H1 (cell line): ENCODE measurements at regions not wholly inside any gene's neighbourhood (a gene's known extent, or its start where the extent isn't known, plus 50 kb on each side); places are given as distances from the start of the nearest gene placed in this dataset.

Source experiments
- CTCF ChIA-PET: fragments of 300-600 bp; sonication (Branson Sonifier 250); formaldehyde crosslinking; loops from one replicate; lab custom pipeline; 2021; ENCODE audit not compliant: partially characterized antibody; lab: Charles Lee
- POLR2A ChIA-PET: fragments of 300-600 bp; sonication (Branson Sonifier 250); formaldehyde crosslinking; loops from one replicate; lab custom pipeline; 2021; ENCODE audit warnings: inconsistent platforms; ENCODE audit not compliant: partially characterized antibody; lab: Charles Lee
- DNase-seq, 2 experiments: peaks; one replicate each; pipeline versions ENCODE4 v3.0.0 to v3.0.0-alpha.2; 2010 to 2022; ENCODE audit warnings: low spot score in 2 of 2, low read depth in 1 of 2, mixed read lengths in 1 of 2
- FAIRE-seq: peaks from 2 replicates; lab custom pipeline; 2011; peaks lifted over from hg19 to GRCh38; lab: Jason Lieb, UNC
- H2AFZ ChIP-seq: 2 replicates; pipeline ENCODE4 v1.8.1; 2012; ENCODE audit warnings: low read length, inconsistent platforms
- H2AK5ac ChIP-seq: 2 replicates; pipeline ENCODE4 v1.6.1; 2013; ENCODE audit warnings: low read depth, low read length
- H2BK120ac ChIP-seq: replicated peaks from 2 replicates; pipeline ENCODE3; 2013; ENCODE audit warnings: low read depth, low read length, inconsistent platforms
- H2BK12ac ChIP-seq: 2 replicates; pipeline ENCODE4 v1.6.1; 2013; ENCODE audit warnings: low read depth, low read length
- H2BK15ac ChIP-seq: 2 replicates; pipeline ENCODE4 v1.6.1; 2013; ENCODE audit warnings: low read length
- H2BK20ac ChIP-seq: 2 replicates; pipeline ENCODE4 v1.6.1; 2013; ENCODE audit warnings: low read length
- H2BK5ac ChIP-seq: 2 replicates; pipeline ENCODE4 v1.6.1; 2013; ENCODE audit warnings: low read depth, low read length
- H3K14ac ChIP-seq: 2 replicates; pipeline ENCODE4 v1.6.1; 2013; ENCODE audit warnings: inconsistent platforms; ENCODE audit not compliant: insufficient read length
- H3K18ac ChIP-seq: 2 replicates; pipeline ENCODE4 v1.6.1; 2013; ENCODE audit warnings: low read length; ENCODE audit errors: extremely low read depth
- H3K23ac ChIP-seq: 2 replicates; pipeline ENCODE4 v1.6.1; 2013; ENCODE audit warnings: inconsistent platforms; ENCODE audit not compliant: insufficient read length
- H3K23me2 ChIP-seq: 2 replicates; pipeline ENCODE4 v1.6.1; 2013; ENCODE audit warnings: low read depth, low read length
- H3K27ac ChIP-seq: 2 replicates; pipeline ENCODE4 v1.6.1; 2011; ENCODE audit warnings: low read depth, low read length, inconsistent platforms
- H3K27me3 ChIP-seq, 4 experiments: replicated peaks in 1 of 4; 1 replicate in 1 of 4; 2 replicates in 3 of 4; pipeline versions ENCODE4 v1.6.1 to v1.8.1; 2011 to 2013; ENCODE audit warnings: low read length in 3 of 4, mild to moderate bottlenecking in 3 of 4, inconsistent platforms in 2 of 4, mixed read lengths in 2 of 4, moderate library complexity in 1 of 4; ENCODE audit not compliant: control insufficient read depth in 3 of 4, insufficient read depth in 3 of 4; ENCODE audit errors: extremely low read depth in 1 of 4
- H3K36me3 ChIP-seq, 4 experiments: 2 replicates each; pipeline versions ENCODE4 v1.6.1 to v1.8.1; 2011 to 2013; ENCODE audit warnings: mild to moderate bottlenecking in 4 of 4, low read length in 3 of 4, moderate library complexity in 2 of 4, control low read depth in 1 of 4, inconsistent platforms in 1 of 4; ENCODE audit not compliant: insufficient read depth in 4 of 4, control insufficient read depth in 2 of 4
- H3K4ac ChIP-seq: replicated peaks from 2 replicates; pipeline ENCODE3; 2013; ENCODE audit warnings: low read length, low read depth, mixed read lengths, inconsistent platforms; ENCODE audit not compliant: insufficient read length
- H3K4me1 ChIP-seq, 4 experiments: replicated peaks in 1 of 4; 1 replicate in 1 of 4; 2 replicates in 3 of 4; pipeline versions ENCODE4 v1.6.1 to v1.8.1; 2011 to 2013; ENCODE audit warnings: low read length in 3 of 4, inconsistent platforms in 2 of 4, mixed read lengths in 1 of 4; ENCODE audit not compliant: insufficient read depth in 4 of 4, control insufficient read depth in 3 of 4
- H3K4me2 ChIP-seq, 2 experiments: 2 replicates each; pipeline versions ENCODE4 v1.6.1 to v1.8.1; 2011 to 2013; ENCODE audit warnings: low read depth in 2 of 2, low read length in 2 of 2, control low read depth in 1 of 2, inconsistent platforms in 1 of 2, mild to moderate bottlenecking in 1 of 2; ENCODE audit not compliant: insufficient read depth in 1 of 2
- H3K4me3 ChIP-seq, 4 experiments: fragments of 200-600, 300-600 bp in 1 of 4; sonication (generic), shearing (Covaris generic), sonication (Bioruptor Twin) in 1 of 4; 2 replicates each; pipeline versions ENCODE4 v1.5.1 to v1.8.1; 2011 to 2016; ENCODE audit warnings: low read length in 4 of 4, low read depth in 3 of 4, control low read depth in 2 of 4, inconsistent platforms in 2 of 4, mild to moderate bottlenecking in 2 of 4, mixed read lengths in 1 of 4, moderate library complexity in 1 of 4; ENCODE audit not compliant: insufficient read depth in 2 of 4; ENCODE audit errors: extremely low read depth in 1 of 4
- H3K56ac ChIP-seq: replicated peaks from 2 replicates; pipeline ENCODE3; 2013; ENCODE audit warnings: low read depth, mild to moderate bottlenecking, mixed read lengths, low read length, inconsistent platforms; ENCODE audit not compliant: insufficient read length
- H3K79me1 ChIP-seq: 2 replicates; pipeline ENCODE4 v1.6.1; 2013; ENCODE audit warnings: low read depth, low read length, control low read depth
- H3K79me2 ChIP-seq, 2 experiments: 2 replicates each; pipeline versions ENCODE4 v1.6.1 to v1.8.1; 2012 to 2013; ENCODE audit warnings: low read length in 2 of 2, mild to moderate bottlenecking in 2 of 2, inconsistent platforms in 1 of 2; ENCODE audit not compliant: insufficient read depth in 2 of 2, control insufficient read depth in 1 of 2
- H3K9ac ChIP-seq, 4 experiments: replicated peaks in 1 of 4; 1 replicate in 1 of 4; 2 replicates in 3 of 4; pipeline versions ENCODE4 v1.6.1 to v1.8.1; 2011 to 2013; ENCODE audit warnings: low read depth in 3 of 4, low read length in 3 of 4, control low read depth in 2 of 4, mild to moderate bottlenecking in 2 of 4, moderate library complexity in 2 of 4, inconsistent platforms in 1 of 4; ENCODE audit errors: extremely low read depth in 1 of 4
- H3K9me3 ChIP-seq, 2 experiments: 2 replicates each; pipeline versions ENCODE4 v1.6.1 to v1.8.1; 2012 to 2013; ENCODE audit warnings: mild to moderate bottlenecking in 2 of 2, moderate library complexity in 2 of 2, control low read depth in 1 of 2, inconsistent platforms in 1 of 2, low read depth in 1 of 2, low read length in 1 of 2, mixed read lengths in 1 of 2; ENCODE audit not compliant: insufficient read depth in 2 of 2
- H4K20me1 ChIP-seq, 2 experiments: replicated peaks in 1 of 2; 2 replicates each; pipeline versions ENCODE3 to v1.8.1; 2011 to 2013; ENCODE audit warnings: inconsistent platforms in 2 of 2, low read length in 2 of 2, mild to moderate bottlenecking in 1 of 2; ENCODE audit not compliant: insufficient read depth in 2 of 2, control insufficient read depth in 1 of 2
- H4K5ac ChIP-seq: 2 replicates; pipeline ENCODE4 v1.6.1; 2013; ENCODE audit warnings: low read length, low read depth, mixed read lengths, inconsistent platforms; ENCODE audit not compliant: insufficient read length
- H4K8ac ChIP-seq: 2 replicates; pipeline ENCODE4 v1.8.0; 2013; ENCODE audit warnings: mild to moderate bottlenecking, moderate library complexity, low read length, inconsistent platforms; ENCODE audit not compliant: insufficient read depth; ENCODE audit errors: extremely low read depth
- H4K91ac ChIP-seq: replicated peaks from 2 replicates; pipeline ENCODE3; 2013; ENCODE audit warnings: low read length, mixed read lengths, inconsistent platforms; ENCODE audit not compliant: insufficient read length
- ASH2L ChIP-seq: fragments of 200-600, 300-600 bp; sonication (generic); IDR thresholded peaks from one replicate; pipeline ENCODE4 v1.7.1; 2017; ENCODE audit warnings: low read length
- ATF3 ChIP-seq: IDR thresholded peaks from 2 replicates; pipeline ENCODE4 v1.6.1; 2011; ENCODE audit warnings: low read depth, mild to moderate bottlenecking, low read length; ENCODE audit not compliant: insufficient read depth
- BACH1 ChIP-seq: IDR thresholded peaks from 2 replicates; pipeline ENCODE4 v1.6.1; 2012; ENCODE audit warnings: low read length, improper control_type of control experiment
- CTBP2 ChIP-seq: IDR thresholded peaks from 2 replicates; pipeline ENCODE4 v1.7.0; 2011; ENCODE audit warnings: borderline replicate concordance, mild to moderate bottlenecking, moderate library complexity, mixed read lengths, low read length; ENCODE audit not compliant: insufficient read depth, insufficient read length
- JUN ChIP-seq: IDR thresholded peaks from 2 replicates; pipeline ENCODE4 v1.6.1; 2011; ENCODE audit warnings: low read depth, mild to moderate bottlenecking, improper control_type of control experiment, low read length
- NANOG ChIP-seq: IDR thresholded peaks from 2 replicates; pipeline ENCODE4 v1.6.1; 2011; ENCODE audit warnings: low read length, low read depth, mild to moderate bottlenecking, inconsistent platforms; ENCODE audit not compliant: insufficient read depth, poor library complexity, severe bottlenecking
- POU5F1 ChIP-seq: IDR thresholded peaks from 2 replicates; pipeline ENCODE4 v1.6.1; 2011; ENCODE audit warnings: low read depth, mild to moderate bottlenecking, low read length, moderate library complexity
- SP2 ChIP-seq: IDR thresholded peaks from 2 replicates; pipeline ENCODE4 v1.6.1; 2012; ENCODE audit warnings: mild to moderate bottlenecking, low read length, inconsistent platforms
- SRF ChIP-seq: IDR thresholded peaks from 2 replicates; pipeline ENCODE4 v1.6.1; 2011; ENCODE audit warnings: mild to moderate bottlenecking, low read depth, low read length, moderate library complexity
- TAF7 ChIP-seq: optimal IDR thresholded peaks from 2 replicates; pipeline ENCODE3; 2011; ENCODE audit warnings: low read depth, mild to moderate bottlenecking, inconsistent platforms, low read length, moderate library complexity, borderline replicate concordance
- ZNF274 ChIP-seq: IDR thresholded peaks from 2 replicates; pipeline ENCODE4 v1.7.0; 2012; ENCODE audit warnings: low read length, borderline replicate concordance; ENCODE audit errors: extremely low read depth
- WGBS, 2 experiments: shearing (Covaris generic) in 1 of 2; methylation state at CpG; one replicate each; pipeline versions ENCODE4 v1.1.6 to v1.1.7; 2013 to 2015; ENCODE audit warnings: low lambda C conversion rate in 2 of 2, mixed read lengths in 2 of 2, inconsistent platforms in 1 of 2, low coverage in 1 of 2, missing lambda C conversion rate in 1 of 2; ENCODE audit not compliant: insufficient replicate concordance in 2 of 2, insufficient coverage in 1 of 2, insufficient read length in 1 of 2; ENCODE audit errors: extremely low coverage in 1 of 2, missing lambda C conversion rate in 1 of 2; 5-methylcytosine and 5-hydroxymethylcytosine counted together

- no peak for FAIRE-seq
- POLR2A ChIA-PET: interaction anchor here (0.9 to 2.0 kb wide), 3 partner anchors 9 to 58 kb away, joined by 3 to 8 read pairs (median 3); no protein-coding TSS in a partner anchor
- no peak overlapping the region for H3K14ac ChIP-seq
- H3K4me2 ChIP-seq: no peak overlapping the region
- no peak for TF ChIP-seq JUN
- TF ChIP-seq BACH1: no peak
- TF ChIP-seq TAF7: no peak
- no peak for TF ChIP-seq SRF
- TF ChIP-seq POU5F1: no peak
- no peak for TF ChIP-seq ATF3
- no peak for TF ChIP-seq NANOG
- TF ChIP-seq ZNF274: no peak
- no peak for TF ChIP-seq CTBP2
- TF ChIP-seq ASH2L: no peak
- TF ChIP-seq SP2: no peak
- TF ChIP-seq, all 59 proteins: peak for 0
- Histone ChIP-seq H3K79me2 (no peaks in the 10 kb centered on the region), H2BK5ac (no peak overlapping the region), H2AK5ac (no peak overlapping the region), H3K79me1 (no peaks in the 10 kb centered on the region), H3K36me3 (no peaks in the 10 kb centered on the region), H3K18ac (no peak overlapping the region), H3K27me3 (no peaks in the 10 kb centered on the region), H2BK15ac (no peak overlapping the region), H4K91ac (no peak overlapping the region), H4K8ac (no peak overlapping the region), H3K9ac (no peak overlapping the region), H4K5ac (no peak overlapping the region), H3K23ac (no peak overlapping the region), H2BK120ac (no peak overlapping the region), H2AFZ (no peak overlapping the region), H3K56ac (no peak overlapping the region), H3K23me2 (no peaks in the 10 kb centered on the region), H3K4me1 (0 out of 7 replicates have a peak, but pooled peaks cover 0 to 4% (median 0%) of the 10 kb centered on the region in 4 experiments), H3K4me3 (no peak overlapping the region), H2BK12ac (no peak overlapping the region), H4K20me1 (no peaks in the 10 kb centered on the region), H3K4ac (no peak overlapping the region), H2BK20ac (no peak overlapping the region), H3K27ac (no peak overlapping the region), H3K9me3 (no peaks in the 10 kb centered on the region)
- no peak for DNase-seq
- 80% methylated on average over 3 of the region's 3 CpGs; no CpG with 5 or more reads in 1 of the 2 experiments for WGBS, 2 experiments
- CTCF ChIA-PET: interaction anchor here (0.5 to 0.9 kb wide), 3 partner anchors 9 to 1710 kb away, joined by 3 to 5 read pairs (median 4); no protein-coding TSS in a partner anchor
Observed at GRCh38 chr1:212226467-212226866, 58.7 kb upstream of the PPP2R5A start.
